Fibroblast of lung (primary cell): ENCODE measurements at regions not wholly inside any gene's neighbourhood (a gene's known extent, or its start where the extent isn't known, plus 50 kb on each side); places are given as distances from the start of the nearest gene placed in this dataset.

Source experiments
- DNase-seq, 2 donors: peaks; one replicate each; pipeline versions ENCODE4 v3.0.0 to v3.0.0-alpha.2; 2010; ENCODE audit warnings: low read depth in 2 of 2
- H2AFZ ChIP-seq: 2 replicates; pipeline ENCODE4 v1.5.1; 2012; ENCODE audit warnings: low read length, control low read depth, inconsistent platforms
- H3K27ac ChIP-seq: 2 replicates; pipeline ENCODE4 v1.5.1; 2011; ENCODE audit warnings: low read length, control low read depth; ENCODE audit not compliant: insufficient read depth
- H3K27me3 ChIP-seq: 2 replicates; pipeline ENCODE4 v1.5.1; 2011; ENCODE audit warnings: mild to moderate bottlenecking, low read length; ENCODE audit not compliant: control insufficient read depth, insufficient read depth
- H3K36me3 ChIP-seq: 2 replicates; pipeline ENCODE4 v1.5.1; 2011; ENCODE audit warnings: low read length; ENCODE audit not compliant: control insufficient read depth, insufficient read depth
- H3K4me1 ChIP-seq: 2 replicates; pipeline ENCODE4 v1.5.1; 2011; ENCODE audit warnings: low read length; ENCODE audit not compliant: control insufficient read depth, insufficient read depth; ENCODE audit errors: extremely low read depth
- H3K4me2 ChIP-seq: 2 replicates; pipeline ENCODE4 v1.5.1; 2011; ENCODE audit warnings: low read length, control low read depth; ENCODE audit not compliant: insufficient read depth; ENCODE audit errors: extremely low read depth
- H3K4me3 ChIP-seq, 4 experiments: fragments of 200-600 bp in 1 of 4; sonication (generic) in 1 of 4; replicated peaks in 1 of 4; 2 replicates each; pipeline ENCODE4 v1.5.1; 2011 to 2016; ENCODE audit warnings: low read length in 4 of 4, low read depth in 3 of 4, mild to moderate bottlenecking in 3 of 4, control low read depth in 2 of 4, inconsistent platforms in 1 of 4, mixed read lengths in 1 of 4; ENCODE audit not compliant: insufficient read depth in 1 of 4; ENCODE audit errors: control extremely low read depth in 1 of 4
- H3K79me2 ChIP-seq: 2 replicates; pipeline ENCODE4 v1.5.1; 2012; ENCODE audit warnings: mild to moderate bottlenecking, low read length, inconsistent platforms; ENCODE audit not compliant: control insufficient read depth, insufficient read depth
- H3K9ac ChIP-seq: 2 replicates; pipeline ENCODE4 v1.5.1; 2011; ENCODE audit warnings: mild to moderate bottlenecking, low read length, control low read depth; ENCODE audit not compliant: insufficient read depth
- H3K9me3 ChIP-seq: 2 replicates; pipeline ENCODE4 v1.5.1; 2012; ENCODE audit warnings: low read depth, low read length; ENCODE audit not compliant: control insufficient read depth, insufficient read depth
- H4K20me1 ChIP-seq: 2 replicates; pipeline ENCODE4 v1.5.1; 2011; ENCODE audit warnings: low read length; ENCODE audit not compliant: control insufficient read depth, insufficient read depth; ENCODE audit errors: extremely low read depth
- EZH2 ChIP-seq: IDR thresholded peaks from 2 replicates; pipeline ENCODE4 v1.5.1; 2012; ENCODE audit warnings: low read length, control low read depth, mild to moderate bottlenecking; ENCODE audit errors: missing control alignments
- TF ChIP-seq, protein P1 (sequence below), 2 donors: IDR thresholded peaks in 1 of 2; conservative IDR thresholded peaks in 1 of 2; 1 replicate in 1 of 2; 2 replicates in 1 of 2; pipeline ENCODE4 v1.5.1; 2011 to 2012; ENCODE audit warnings: low read length in 2 of 2, control low read depth in 1 of 2, inconsistent platforms in 1 of 2, low read depth in 1 of 2, mild to moderate bottlenecking in 1 of 2

DNA sequence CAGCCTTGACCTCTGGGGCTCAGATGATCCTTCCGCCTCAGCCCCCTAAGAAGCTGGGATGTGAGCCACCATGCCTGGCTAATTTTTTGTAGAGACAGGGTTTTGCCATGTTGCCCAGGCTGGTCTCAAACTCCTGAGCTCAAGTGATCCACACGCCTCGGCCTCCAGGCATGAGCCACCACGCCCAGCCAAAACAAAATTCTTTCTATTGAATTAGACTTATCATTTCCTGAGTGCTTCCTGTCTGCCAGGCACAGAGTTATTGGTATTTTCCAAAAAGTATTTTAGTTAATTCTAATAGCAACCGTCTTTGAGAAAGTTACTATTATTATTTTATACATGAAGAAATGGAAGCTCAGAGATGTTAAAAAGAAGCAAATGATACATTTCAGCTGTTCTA lies 61.4 kb upstream of the LMO2 start:
- H3K36me3 ChIP-seq, result no peaks in the 10 kb centered on the region
- no peaks in the 10 kb centered on the region for H4K20me1 ChIP-seq
- H3K9me3 ChIP-seq, result no peaks in the 10 kb centered on the region
- no peaks in the 10 kb centered on the region for H3K79me2 ChIP-seq
- no peak overlapping the region for H3K4me3 ChIP-seq
- peaks cover 6% of the 10 kb centered on the region for H3K27me3 ChIP-seq
- H2AFZ ChIP-seq, result no peak overlapping the region
- H3K27ac ChIP-seq, result no peak overlapping the region
- no peaks in the 10 kb centered on the region for H3K4me1 ChIP-seq
- H3K9ac ChIP-seq, result no peak overlapping the region
- DNase-seq, result no peak
- TF ChIP-seq EZH2, result no peak
- TF ChIP-seq, protein P1, sequence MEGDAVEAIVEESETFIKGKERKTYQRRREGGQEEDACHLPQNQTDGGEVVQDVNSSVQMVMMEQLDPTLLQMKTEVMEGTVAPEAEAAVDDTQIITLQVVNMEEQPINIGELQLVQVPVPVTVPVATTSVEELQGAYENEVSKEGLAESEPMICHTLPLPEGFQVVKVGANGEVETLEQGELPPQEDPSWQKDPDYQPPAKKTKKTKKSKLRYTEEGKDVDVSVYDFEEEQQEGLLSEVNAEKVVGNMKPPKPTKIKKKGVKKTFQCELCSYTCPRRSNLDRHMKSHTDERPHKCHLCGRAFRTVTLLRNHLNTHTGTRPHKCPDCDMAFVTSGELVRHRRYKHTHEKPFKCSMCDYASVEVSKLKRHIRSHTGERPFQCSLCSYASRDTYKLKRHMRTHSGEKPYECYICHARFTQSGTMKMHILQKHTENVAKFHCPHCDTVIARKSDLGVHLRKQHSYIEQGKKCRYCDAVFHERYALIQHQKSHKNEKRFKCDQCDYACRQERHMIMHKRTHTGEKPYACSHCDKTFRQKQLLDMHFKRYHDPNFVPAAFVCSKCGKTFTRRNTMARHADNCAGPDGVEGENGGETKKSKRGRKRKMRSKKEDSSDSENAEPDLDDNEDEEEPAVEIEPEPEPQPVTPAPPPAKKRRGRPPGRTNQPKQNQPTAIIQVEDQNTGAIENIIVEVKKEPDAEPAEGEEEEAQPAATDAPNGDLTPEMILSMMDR (conservative IDR thresholded peaks at IDR 0.05 in 1 of 2, IDR thresholded peaks at IDR 0.05 in 1 of 2; ENCODE audit: low read depth in 1 of 2, low read length in 2 of 2), result no peak
- H3K4me2 ChIP-seq, result no peak overlapping the region

DNA sequence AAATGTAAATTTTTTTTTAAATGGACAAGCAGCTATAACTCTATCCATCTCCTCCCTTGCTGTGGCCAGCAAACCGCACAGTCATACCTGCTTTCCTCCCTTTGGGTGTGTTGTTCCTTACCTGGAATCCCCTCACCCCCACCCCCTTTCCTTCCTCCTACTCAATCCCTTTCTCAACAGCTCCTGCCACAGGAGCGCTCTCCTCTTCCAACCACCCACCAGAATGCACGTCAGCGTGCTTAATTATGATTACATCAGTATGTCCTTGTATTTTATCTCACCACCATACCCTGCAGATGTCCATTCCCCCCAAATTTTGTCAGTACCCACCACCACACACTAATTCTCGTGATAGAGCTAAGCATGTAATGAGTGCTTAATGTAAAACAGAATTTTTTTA lies 60.9 kb upstream of the LMO2 start:
- H3K27me3 ChIP-seq, result peaks cover 6% of the 10 kb centered on the region
- DNase-seq, result no peak
- no peaks in the 10 kb centered on the region for H3K79me2 ChIP-seq
- no peak overlapping the region for H3K4me2 ChIP-seq
- no peak overlapping the region for H3K4me3 ChIP-seq
- no peak overlapping the region for H3K9ac ChIP-seq
- no peaks in the 10 kb centered on the region for H3K4me1 ChIP-seq
- TF ChIP-seq EZH2, result no peak
- TF ChIP-seq, protein P1 (conservative IDR thresholded peaks at IDR 0.05 in 1 of 2, IDR thresholded peaks at IDR 0.05 in 1 of 2; ENCODE audit: low read depth in 1 of 2, low read length in 2 of 2), result no peak
- no peak overlapping the region for H3K27ac ChIP-seq
- H3K36me3 ChIP-seq, result no peaks in the 10 kb centered on the region
- no peak overlapping the region for H2AFZ ChIP-seq
- H3K9me3 ChIP-seq, result no peaks in the 10 kb centered on the region
- no peaks in the 10 kb centered on the region for H4K20me1 ChIP-seq

DNA sequence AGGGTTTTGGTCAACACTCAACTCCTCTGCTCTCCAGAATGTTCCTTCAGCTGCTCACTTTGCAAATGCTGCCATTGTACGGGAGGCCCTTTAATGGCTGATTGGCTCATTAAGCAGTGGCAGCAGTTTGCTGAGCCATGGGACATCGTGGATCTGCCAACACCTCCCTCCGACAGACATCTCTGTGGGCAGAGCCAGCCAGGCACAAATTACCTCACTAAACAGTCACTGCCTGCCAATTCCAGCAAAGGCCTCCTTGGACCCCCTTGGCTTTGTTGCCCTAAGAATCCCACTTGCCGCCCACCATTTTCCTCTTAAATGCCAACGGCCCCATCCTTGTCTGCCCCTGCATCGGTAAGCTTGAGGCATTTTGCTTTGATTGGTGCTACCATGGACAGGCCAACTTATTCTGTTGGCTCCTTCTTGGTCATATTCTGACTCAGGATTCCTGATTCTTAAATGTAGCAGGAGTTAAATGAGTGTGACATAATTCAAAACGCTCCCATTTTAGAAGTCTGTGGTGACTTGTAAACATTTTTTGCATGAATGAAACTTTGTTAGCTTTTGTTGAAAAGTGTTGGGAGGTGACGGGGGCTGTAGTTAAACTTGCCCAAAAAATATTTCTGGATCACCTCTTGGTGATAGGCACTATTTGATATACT lies 57.5 kb upstream of the LMO2 start:
- Histone ChIP-seq H3K9ac (no peak overlapping the region), H3K4me3 (no peak overlapping the region), H3K4me2 (no peak overlapping the region), H3K36me3 (no peaks in the 10 kb centered on the region), H3K27me3 (no peaks in the 10 kb centered on the region), H3K4me1 (no peaks in the 10 kb centered on the region), H3K79me2 (no peaks in the 10 kb centered on the region), H2AFZ (no peak overlapping the region), H4K20me1 (no peaks in the 10 kb centered on the region), H3K9me3 (no peaks in the 10 kb centered on the region), H3K27ac (no peak overlapping the region)
- no peak for TF ChIP-seq EZH2
- TF ChIP-seq, protein P1 (conservative IDR thresholded peaks at IDR 0.05 in 1 of 2, IDR thresholded peaks at IDR 0.05 in 1 of 2; ENCODE audit: low read depth in 1 of 2, low read length in 2 of 2), result no peak
- no peak for DNase-seq
